Tibial nerve (tissue), 4 donors: ENCODE measurements at regions not wholly inside any gene's neighbourhood (a gene's known extent, or its start where the extent isn't known, plus 50 kb on each side); places are given as distances from the start of the nearest gene placed in this dataset.

Experiments
- EP300 ChIP-seq, 2 donors: sonication (generic); formaldehyde crosslinking; IDR thresholded peaks; one replicate each; pipeline ENCODE4 v1.6.1; 2017; ENCODE audit warnings: antibody characterized with exemption in 2 of 2, mild to moderate bottlenecking in 1 of 2
- POLR2A ChIP-seq, 2 donors: fragments of 450-650 bp; IDR thresholded peaks; one replicate each; pipeline ENCODE4 v1.6.1; 2017; ENCODE audit warnings: antibody characterized with exemption in 2 of 2, mild to moderate bottlenecking in 2 of 2, moderate library complexity in 2 of 2
- TF ChIP-seq, protein P1 (sequence below), 5 experiments: fragments of 200-600 bp in 3 of 5; fragments of 450-650 bp in 2 of 5; sonication (generic) in 3 of 5; IDR thresholded peaks; one replicate each; pipeline ENCODE4 v1.5.1; 2016 to 2019; ENCODE audit warnings: antibody characterized with exemption in 5 of 5, mild to moderate bottlenecking in 3 of 5, moderate library complexity in 2 of 5

- no peak for TF ChIP-seq POLR2A (IDR thresholded peaks at IDR 0.05)
- TF ChIP-seq, protein P1, sequence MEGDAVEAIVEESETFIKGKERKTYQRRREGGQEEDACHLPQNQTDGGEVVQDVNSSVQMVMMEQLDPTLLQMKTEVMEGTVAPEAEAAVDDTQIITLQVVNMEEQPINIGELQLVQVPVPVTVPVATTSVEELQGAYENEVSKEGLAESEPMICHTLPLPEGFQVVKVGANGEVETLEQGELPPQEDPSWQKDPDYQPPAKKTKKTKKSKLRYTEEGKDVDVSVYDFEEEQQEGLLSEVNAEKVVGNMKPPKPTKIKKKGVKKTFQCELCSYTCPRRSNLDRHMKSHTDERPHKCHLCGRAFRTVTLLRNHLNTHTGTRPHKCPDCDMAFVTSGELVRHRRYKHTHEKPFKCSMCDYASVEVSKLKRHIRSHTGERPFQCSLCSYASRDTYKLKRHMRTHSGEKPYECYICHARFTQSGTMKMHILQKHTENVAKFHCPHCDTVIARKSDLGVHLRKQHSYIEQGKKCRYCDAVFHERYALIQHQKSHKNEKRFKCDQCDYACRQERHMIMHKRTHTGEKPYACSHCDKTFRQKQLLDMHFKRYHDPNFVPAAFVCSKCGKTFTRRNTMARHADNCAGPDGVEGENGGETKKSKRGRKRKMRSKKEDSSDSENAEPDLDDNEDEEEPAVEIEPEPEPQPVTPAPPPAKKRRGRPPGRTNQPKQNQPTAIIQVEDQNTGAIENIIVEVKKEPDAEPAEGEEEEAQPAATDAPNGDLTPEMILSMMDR (IDR thresholded peaks at IDR 0.05): no peak
- TF ChIP-seq EP300 (IDR thresholded peaks at IDR 0.05): no peak
Observed at GRCh38 chr9:88750832-88751360, 215.9 kb downstream of the NXNL2 start.
